ENCODE measurements at regions not wholly inside any gene's neighbourhood (a gene's known extent, or its start where the extent isn't known, plus 50 kb on each side); places are given as distances from the start of the nearest gene placed in this dataset.
A peak's percentile ranks its signal among the peaks of the same experiment; 100 is the strongest.
"Not testable (repeated sequence)": the region's sequence is repeated elsewhere in the genome, so short reads cannot be mapped to it uniquely, and the experiment has no call there.

GRCh38 chr15:53116915-53117314, 326.8 kb upstream of the ONECUT1 start:
- H3K36me3 ChIP-seq (ENCODE audit: control insufficient read depth in 1 of 2, insufficient read depth in 2 of 2, low read length in 2 of 2); H3K4me3 ChIP-seq (ENCODE audit: low read depth in 1 of 2, low read length in 2 of 2); H3K27ac ChIP-seq (ENCODE audit: low read depth, low read length); H3K27me3 ChIP-seq (ENCODE audit: control insufficient read depth in 1 of 2, insufficient read depth in 2 of 2, low read length in 2 of 2); H3K9me3 ChIP-seq (ENCODE audit: control insufficient read depth in 1 of 2, low read length in 2 of 2); H3K9ac ChIP-seq (ENCODE audit: low read depth in 1 of 2, low read length in 2 of 2): not testable (repeated sequence)
- H3K4me1 ChIP-seq (ENCODE audit: control insufficient read depth in 1 of 2, insufficient read depth in 2 of 2, low read length in 2 of 2), result peaks cover 12 to 17% of the 10 kb centered on the region in 2 donors

- Histone ChIP-seq H3K9ac (ENCODE audit: low read depth in 1 of 2, low read length in 2 of 2) (no peak overlapping the region), H3K4me3 (ENCODE audit: low read depth in 1 of 2, low read length in 2 of 2) (peak overlapping the region in 1 of 2 donors; percentile 41), H3K27ac (ENCODE audit: low read depth, low read length) (no peak overlapping the region), H3K9me3 (ENCODE audit: control insufficient read depth in 1 of 2, low read length in 2 of 2) (no peaks in the 10 kb centered on the region), H3K27me3 (ENCODE audit: control insufficient read depth in 1 of 2, insufficient read depth in 2 of 2, low read length in 2 of 2) (no peaks in the 10 kb centered on the region), H3K4me1 (ENCODE audit: control insufficient read depth in 1 of 2, insufficient read depth in 2 of 2, low read length in 2 of 2) (peaks cover 12 to 17% of the 10 kb centered on the region in 2 donors), H3K36me3 (ENCODE audit: control insufficient read depth in 1 of 2, insufficient read depth in 2 of 2, low read length in 2 of 2) (no peaks in the 10 kb centered on the region)
Observed at GRCh38 chr15:53116169-53116568, 326.0 kb upstream of the ONECUT1 start.

- peak overlapping the region; percentile 41 to 59 for H3K4me3 ChIP-seq (ENCODE audit: low read depth in 1 of 2, low read length in 2 of 2)
- H3K9ac ChIP-seq (ENCODE audit: low read depth in 1 of 2, low read length in 2 of 2), result no peak overlapping the region
- peak overlapping the region; percentile 65 for H3K27ac ChIP-seq (ENCODE audit: low read depth, low read length)
- H3K27me3 ChIP-seq (ENCODE audit: control insufficient read depth in 1 of 2, insufficient read depth in 2 of 2, low read length in 2 of 2), result no peaks in the 10 kb centered on the region
- peaks cover 12 to 17% of the 10 kb centered on the region in 2 donors for H3K4me1 ChIP-seq (ENCODE audit: control insufficient read depth in 1 of 2, insufficient read depth in 2 of 2, low read length in 2 of 2)
- no peaks in the 10 kb centered on the region for H3K36me3 ChIP-seq (ENCODE audit: control insufficient read depth in 1 of 2, insufficient read depth in 2 of 2, low read length in 2 of 2)
- no peaks in the 10 kb centered on the region for H3K9me3 ChIP-seq (ENCODE audit: control insufficient read depth in 1 of 2, low read length in 2 of 2)
Observed at GRCh38 chr15:53115563-53115962, 325.4 kb upstream of the ONECUT1 start.

- H3K27me3 ChIP-seq (ENCODE audit: control insufficient read depth in 1 of 2, insufficient read depth in 2 of 2, low read length in 2 of 2), result no peaks in the 10 kb centered on the region
- H3K4me1 ChIP-seq (ENCODE audit: control insufficient read depth in 1 of 2, insufficient read depth in 2 of 2, low read length in 2 of 2), result peaks cover 12 to 17% of the 10 kb centered on the region in 2 donors
- peak overlapping the region; percentile 65 for H3K27ac ChIP-seq (ENCODE audit: low read depth, low read length)
- H3K9ac ChIP-seq (ENCODE audit: low read depth in 1 of 2, low read length in 2 of 2), result no peak overlapping the region
- peak overlapping the region; percentile 41 to 59 for H3K4me3 ChIP-seq (ENCODE audit: low read depth in 1 of 2, low read length in 2 of 2)
- no peaks in the 10 kb centered on the region for H3K9me3 ChIP-seq (ENCODE audit: control insufficient read depth in 1 of 2, low read length in 2 of 2)
- no peaks in the 10 kb centered on the region for H3K36me3 ChIP-seq (ENCODE audit: control insufficient read depth in 1 of 2, insufficient read depth in 2 of 2, low read length in 2 of 2)
Observed at GRCh38 chr15:53114960-53115359, 324.8 kb upstream of the ONECUT1 start.

GRCh38 chr15:53110999-53111398, 320.9 kb upstream of the ONECUT1 start:
- H3K4me3 ChIP-seq (ENCODE audit: low read depth in 1 of 2, low read length in 2 of 2), result no peak overlapping the region
- no peak overlapping the region for H3K27ac ChIP-seq (ENCODE audit: low read depth, low read length)
- peaks cover 12 to 17% of the 10 kb centered on the region in 2 donors for H3K4me1 ChIP-seq (ENCODE audit: control insufficient read depth in 1 of 2, insufficient read depth in 2 of 2, low read length in 2 of 2)
- H3K27me3 ChIP-seq (ENCODE audit: control insufficient read depth in 1 of 2, insufficient read depth in 2 of 2, low read length in 2 of 2), result no peaks in the 10 kb centered on the region
- no peaks in the 10 kb centered on the region for H3K36me3 ChIP-seq (ENCODE audit: control insufficient read depth in 1 of 2, insufficient read depth in 2 of 2, low read length in 2 of 2)
- no peak overlapping the region for H3K9ac ChIP-seq (ENCODE audit: low read depth in 1 of 2, low read length in 2 of 2)
- no peaks in the 10 kb centered on the region for H3K9me3 ChIP-seq (ENCODE audit: control insufficient read depth in 1 of 2, low read length in 2 of 2)

GRCh38 chr15:53108319-53108718, 318.2 kb upstream of the ONECUT1 start:
- no peaks in the 10 kb centered on the region for H3K9me3 ChIP-seq (ENCODE audit: control insufficient read depth in 1 of 2, low read length in 2 of 2)
- H3K4me1 ChIP-seq (ENCODE audit: control insufficient read depth in 1 of 2, insufficient read depth in 2 of 2, low read length in 2 of 2), result no peaks in the 10 kb centered on the region
- no peak overlapping the region for H3K4me3 ChIP-seq (ENCODE audit: low read depth in 1 of 2, low read length in 2 of 2)
- no peaks in the 10 kb centered on the region for H3K36me3 ChIP-seq (ENCODE audit: control insufficient read depth in 1 of 2, insufficient read depth in 2 of 2, low read length in 2 of 2)
- H3K27me3 ChIP-seq (ENCODE audit: control insufficient read depth in 1 of 2, insufficient read depth in 2 of 2, low read length in 2 of 2), result no peaks in the 10 kb centered on the region
- H3K27ac ChIP-seq (ENCODE audit: low read depth, low read length), result no peak overlapping the region
- no peak overlapping the region for H3K9ac ChIP-seq (ENCODE audit: low read depth in 1 of 2, low read length in 2 of 2)

GRCh38 chr15:53107855-53108254, 317.7 kb upstream of the ONECUT1 start:
- Histone ChIP-seq H3K4me1 (ENCODE audit: control insufficient read depth in 1 of 2, insufficient read depth in 2 of 2, low read length in 2 of 2) (no peaks in the 10 kb centered on the region), H3K4me3 (ENCODE audit: low read depth in 1 of 2, low read length in 2 of 2) (no peak overlapping the region), H3K27ac (ENCODE audit: low read depth, low read length) (no peak overlapping the region), H3K36me3 (ENCODE audit: control insufficient read depth in 1 of 2, insufficient read depth in 2 of 2, low read length in 2 of 2) (no peaks in the 10 kb centered on the region), H3K9ac (ENCODE audit: low read depth in 1 of 2, low read length in 2 of 2) (no peak overlapping the region), H3K27me3 (ENCODE audit: control insufficient read depth in 1 of 2, insufficient read depth in 2 of 2, low read length in 2 of 2) (no peaks in the 10 kb centered on the region), H3K9me3 (ENCODE audit: control insufficient read depth in 1 of 2, low read length in 2 of 2) (no peaks in the 10 kb centered on the region)

GRCh38 chr15:53106505-53107286, 316.6 kb upstream of the ONECUT1 start:
- Histone ChIP-seq H3K9ac (ENCODE audit: low read depth in 1 of 2, low read length in 2 of 2) (no peak overlapping the region), H3K4me3 (ENCODE audit: low read depth in 1 of 2, low read length in 2 of 2) (no peak overlapping the region), H3K9me3 (ENCODE audit: control insufficient read depth in 1 of 2, low read length in 2 of 2) (no peaks in the 10 kb centered on the region), H3K27me3 (ENCODE audit: control insufficient read depth in 1 of 2, insufficient read depth in 2 of 2, low read length in 2 of 2) (no peaks in the 10 kb centered on the region), H3K27ac (ENCODE audit: low read depth, low read length) (no peak overlapping the region), H3K4me1 (ENCODE audit: control insufficient read depth in 1 of 2, insufficient read depth in 2 of 2, low read length in 2 of 2) (no peaks in the 10 kb centered on the region), H3K36me3 (ENCODE audit: control insufficient read depth in 1 of 2, insufficient read depth in 2 of 2, low read length in 2 of 2) (no peaks in the 10 kb centered on the region)

GRCh38 chr15:53102483-53102882, 312.3 kb upstream of the ONECUT1 start:
- no peak overlapping the region for H3K27ac ChIP-seq (ENCODE audit: low read depth, low read length)
- H3K36me3 ChIP-seq (ENCODE audit: control insufficient read depth in 1 of 2, insufficient read depth in 2 of 2, low read length in 2 of 2), result no peaks in the 10 kb centered on the region
- no peak overlapping the region for H3K9ac ChIP-seq (ENCODE audit: low read depth in 1 of 2, low read length in 2 of 2)
- H3K9me3 ChIP-seq (ENCODE audit: control insufficient read depth in 1 of 2, low read length in 2 of 2), result no peaks in the 10 kb centered on the region
- no peaks in the 10 kb centered on the region for H3K4me1 ChIP-seq (ENCODE audit: control insufficient read depth in 1 of 2, insufficient read depth in 2 of 2, low read length in 2 of 2)
- H3K27me3 ChIP-seq (ENCODE audit: control insufficient read depth in 1 of 2, insufficient read depth in 2 of 2, low read length in 2 of 2), result no peaks in the 10 kb centered on the region
- no peak overlapping the region for H3K4me3 ChIP-seq (ENCODE audit: low read depth in 1 of 2, low read length in 2 of 2)

GRCh38 chr15:53080484-53080883, 290.3 kb upstream of the ONECUT1 start:
- Histone ChIP-seq H3K4me3 (ENCODE audit: low read depth in 1 of 2, low read length in 2 of 2) (no peak overlapping the region), H3K27me3 (ENCODE audit: control insufficient read depth in 1 of 2, insufficient read depth in 2 of 2, low read length in 2 of 2) (no peaks in the 10 kb centered on the region), H3K9ac (ENCODE audit: low read depth in 1 of 2, low read length in 2 of 2) (no peak overlapping the region), H3K36me3 (ENCODE audit: control insufficient read depth in 1 of 2, insufficient read depth in 2 of 2, low read length in 2 of 2) (no peaks in the 10 kb centered on the region), H3K9me3 (ENCODE audit: control insufficient read depth in 1 of 2, low read length in 2 of 2) (no peaks in the 10 kb centered on the region), H3K4me1 (ENCODE audit: control insufficient read depth in 1 of 2, insufficient read depth in 2 of 2, low read length in 2 of 2) (no peaks in the 10 kb centered on the region), H3K27ac (ENCODE audit: low read depth, low read length) (no peak overlapping the region)
